Activated CD8-positive, alpha-beta memory T cell treated with anti-CD3 and anti-CD28 coated beads, Interleukin-2, amount 50 U/mL, for 48 hours (primary cell): ENCODE measurements at regions not wholly inside any gene's neighbourhood (a gene's known extent, or its start where the extent isn't known, plus 50 kb on each side); places are given as distances from the start of the nearest gene placed in this dataset.

Experiments used
- DNase-seq: peaks from one replicate; pipeline ENCODE4 v3.0.0-alpha.2; 2020

DNA sequence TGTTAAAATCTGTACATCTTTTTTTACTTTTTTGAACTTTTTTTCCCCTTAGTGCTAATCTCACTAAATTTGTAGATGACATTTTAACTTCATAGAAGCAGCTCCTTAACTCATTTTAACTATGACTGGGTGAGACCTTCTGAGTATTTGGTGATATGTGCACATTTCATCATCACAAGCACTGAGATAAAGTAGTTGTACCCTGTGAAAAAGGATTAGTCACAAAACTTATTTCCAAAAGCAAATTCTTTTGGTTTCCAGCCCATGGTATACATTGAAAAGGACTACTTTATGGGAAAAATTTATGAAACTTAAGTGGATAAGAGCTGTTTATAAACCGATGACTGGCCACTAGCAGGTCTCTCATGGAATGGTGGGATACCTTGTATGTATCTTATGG is 581.5 kb downstream of the PLCL1 start:
- DNase-seq, result no peak

GRCh38 chr2:198385326-198385725 is 580.9 kb downstream of the PLCL1 start:
- no peak for DNase-seq

GRCh38 chr2:198383392-198383791 is 579.0 kb downstream of the PLCL1 start:
- DNase-seq, result no peak

- DNase-seq, result no peak
Measured at GRCh38 chr2:198382811-198383210, 578.4 kb downstream of the PLCL1 start.

DNA sequence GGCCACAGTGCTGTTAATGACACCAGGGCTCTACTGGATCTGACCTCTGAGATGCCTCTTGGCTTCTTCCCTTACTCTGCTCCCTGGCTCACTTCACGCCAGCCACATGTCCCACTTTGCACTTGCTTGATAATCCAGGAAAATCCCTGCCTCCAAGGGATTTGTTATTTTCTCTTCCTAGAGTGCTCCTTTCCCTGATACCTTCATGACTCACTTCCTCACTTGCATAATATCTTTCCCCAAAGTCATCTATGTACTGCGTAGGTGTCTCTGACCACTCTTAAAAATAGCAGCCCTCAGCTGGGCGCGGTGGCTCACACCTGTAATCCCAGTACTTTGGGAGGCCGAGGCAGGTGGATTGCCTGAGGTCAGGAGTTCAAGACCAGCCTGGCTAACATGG is 572.3 kb downstream of the PLCL1 start:
- DNase-seq, result no peak

- no peak for DNase-seq
Measured at GRCh38 chr2:198375083-198375410, 570.7 kb downstream of the PLCL1 start.

DNA sequence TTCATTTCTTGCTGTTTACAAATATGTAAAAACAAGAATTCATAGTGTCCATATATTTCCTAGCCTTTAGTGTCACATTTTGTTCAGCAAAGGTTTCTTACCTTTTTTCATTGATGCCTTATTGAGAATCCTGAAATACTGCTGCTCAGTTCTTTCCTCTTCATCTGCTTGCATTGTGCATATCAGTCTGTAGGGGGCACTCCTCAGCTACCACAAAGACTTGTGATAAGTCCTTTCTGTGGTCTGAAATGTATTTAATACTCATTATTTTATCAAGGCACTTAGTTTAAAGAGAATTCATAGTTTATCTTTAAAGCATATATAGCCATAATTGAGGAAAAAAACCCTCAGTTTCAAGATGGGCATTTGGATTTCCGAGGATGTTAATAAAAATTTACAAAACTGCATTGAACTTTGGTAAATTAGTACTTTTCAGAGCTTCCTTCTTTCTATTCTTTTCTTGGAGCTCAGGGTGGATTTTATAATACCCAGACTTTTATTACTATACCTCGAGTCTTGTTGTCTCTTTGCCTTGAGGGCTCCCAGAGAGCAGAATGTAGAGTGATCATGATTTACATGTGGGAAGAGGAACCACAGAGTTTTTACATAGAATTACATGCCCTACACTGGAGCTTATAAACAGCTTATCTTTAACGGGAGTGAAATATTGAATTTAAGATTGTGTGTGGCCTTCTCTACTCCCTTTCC is 570.1 kb downstream of the PLCL1 start:
- DNase-seq, result no peak

GRCh38 chr2:198371921-198372543 is 567.6 kb downstream of the PLCL1 start:
- no peak for DNase-seq

- DNase-seq, result no peak
Measured at GRCh38 chr2:198371329-198371728, 566.9 kb downstream of the PLCL1 start.

- no peak for DNase-seq
Measured at GRCh38 chr2:198368089-198368488, 563.7 kb downstream of the PLCL1 start.

DNA sequence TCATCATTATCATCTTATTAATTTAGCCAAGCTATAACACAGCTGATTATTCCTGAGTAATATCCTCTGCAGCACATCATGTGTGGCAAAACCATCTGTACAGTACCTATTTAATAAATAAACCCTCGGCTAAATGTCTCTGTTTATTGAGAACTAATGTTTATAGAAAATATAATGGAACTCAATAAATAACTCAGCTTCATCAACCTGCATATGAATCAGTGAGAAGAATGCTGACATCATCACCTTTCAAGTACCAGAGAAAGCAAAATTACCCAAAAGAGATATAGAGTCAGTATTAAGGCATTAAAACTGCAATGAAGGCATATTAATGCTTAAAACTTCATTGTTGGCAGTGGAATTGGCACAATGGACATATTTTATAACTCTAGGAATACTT is 558.3 kb downstream of the PLCL1 start:
- DNase-seq, result no peak

DNA sequence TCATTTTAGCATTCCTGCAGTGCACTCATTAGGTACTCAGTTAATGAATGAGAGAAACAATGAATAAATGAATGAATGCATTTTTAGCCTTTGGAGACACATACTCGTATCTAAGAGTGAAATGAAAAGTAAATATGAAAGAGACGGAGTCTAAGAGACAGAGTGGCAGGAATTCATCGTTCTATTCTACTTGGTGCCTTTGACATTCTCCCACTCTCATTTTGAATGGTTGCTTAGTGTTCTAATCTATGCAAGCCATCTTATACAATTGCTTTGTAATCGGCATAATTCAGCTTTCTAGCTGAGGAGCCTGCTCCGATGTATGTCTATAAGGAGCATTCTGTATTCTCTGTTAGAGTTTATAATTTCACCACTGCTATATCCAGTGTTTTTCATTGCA is 554.9 kb downstream of the PLCL1 start:
- no peak for DNase-seq

DNA sequence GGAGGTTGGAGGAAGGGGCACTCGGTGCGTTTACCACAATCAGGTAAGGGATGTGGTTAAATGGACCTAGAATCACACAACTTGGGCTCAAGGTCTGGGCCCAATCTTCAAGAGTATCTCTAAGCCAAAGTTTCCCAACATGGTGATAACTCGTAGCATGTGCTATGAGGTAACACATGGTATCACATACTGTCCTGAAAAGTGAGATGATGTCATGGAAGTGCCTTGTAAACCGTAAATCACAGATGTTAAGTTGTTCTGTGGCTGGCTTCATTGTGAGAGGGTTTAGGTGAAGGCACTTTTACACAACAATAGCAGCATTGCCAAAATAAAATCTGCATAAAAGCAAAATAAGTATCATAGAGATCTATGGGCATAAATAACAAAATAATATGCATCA is 551.8 kb downstream of the PLCL1 start:
- DNase-seq, result no peak

DNA sequence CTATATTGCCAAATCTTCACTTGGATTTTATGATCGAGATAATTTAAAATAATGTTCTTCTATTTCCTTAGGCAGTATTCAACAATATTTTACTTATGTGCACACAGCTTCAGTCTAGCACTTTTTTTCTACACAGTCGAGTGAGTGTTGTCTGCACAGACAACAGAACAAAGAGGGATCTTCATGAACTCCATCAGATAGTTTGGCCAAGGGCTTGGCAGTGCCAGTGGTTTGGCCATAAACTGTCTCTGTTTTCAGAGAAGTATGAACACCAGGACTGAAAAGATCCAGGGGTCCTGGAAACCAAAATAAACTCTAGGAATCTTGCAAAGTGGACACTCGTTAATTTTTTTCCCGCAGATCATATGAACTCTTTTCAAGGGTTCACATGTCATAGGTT is 547.3 kb downstream of the PLCL1 start:
- no peak for DNase-seq

- no peak for DNase-seq
Measured at GRCh38 chr2:198347946-198348345, 543.6 kb downstream of the PLCL1 start.

DNA sequence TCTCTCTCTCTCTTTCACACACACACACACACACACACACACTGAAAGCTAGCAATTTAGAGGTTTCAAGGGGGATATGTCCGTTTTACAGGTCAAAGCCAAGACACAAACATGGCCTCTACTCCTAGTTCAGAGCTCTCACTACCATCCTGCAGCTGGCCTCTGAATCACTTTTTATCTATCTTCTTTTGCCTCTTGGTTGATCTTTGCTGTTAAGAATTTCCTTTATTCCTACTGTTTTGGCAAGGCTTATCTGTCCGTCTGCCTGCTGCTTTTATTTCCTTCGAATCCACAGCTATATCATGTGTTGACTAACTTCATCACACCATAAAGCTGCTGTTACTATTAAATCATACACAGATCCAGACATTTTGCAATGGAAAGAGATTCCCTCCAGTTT is 543.0 kb downstream of the PLCL1 start:
- DNase-seq, result no peak

DNA sequence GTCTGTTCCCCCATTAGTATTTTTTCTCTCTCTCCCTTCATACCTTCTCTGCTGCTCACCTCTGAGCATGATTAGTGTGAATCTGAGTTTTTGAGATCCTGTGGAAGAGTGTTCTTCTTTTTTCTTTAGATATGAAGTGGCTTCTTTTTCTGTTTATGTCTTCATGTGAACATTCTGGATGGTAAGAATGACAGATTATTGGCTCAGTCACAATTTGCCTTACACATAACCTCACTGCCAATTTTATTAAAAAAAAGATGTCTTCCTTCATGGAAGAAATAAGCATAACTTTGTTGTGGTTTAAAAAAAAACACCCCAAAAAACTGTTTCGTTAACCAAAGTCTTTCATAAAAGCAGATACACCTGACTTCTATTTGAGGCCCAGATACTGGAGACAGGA is 539.1 kb downstream of the PLCL1 start:
- DNase-seq, result no peak

GRCh38 chr2:198340846-198341245 is 536.5 kb downstream of the PLCL1 start:
- DNase-seq, result no peak

DNA sequence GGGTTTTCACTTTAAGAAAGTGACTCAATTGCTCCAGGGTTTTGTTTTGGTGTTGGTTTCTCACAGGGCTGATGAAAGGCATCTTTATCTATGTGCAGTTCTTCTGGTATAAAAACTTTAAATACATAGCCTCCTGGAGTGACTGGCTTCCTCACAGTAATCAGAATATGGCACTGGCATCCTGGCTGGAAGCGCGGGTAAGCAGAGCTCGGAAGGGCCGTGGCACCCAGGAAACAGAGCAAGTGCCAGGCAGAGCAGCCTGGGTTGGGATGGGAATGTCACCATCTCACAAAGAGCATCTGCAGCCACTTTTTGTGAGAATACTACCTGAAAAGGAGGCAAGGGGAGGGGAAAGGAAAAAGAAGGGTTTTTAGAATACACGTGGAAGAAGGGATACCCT is 534.7 kb downstream of the PLCL1 start:
- no peak for DNase-seq

DNA sequence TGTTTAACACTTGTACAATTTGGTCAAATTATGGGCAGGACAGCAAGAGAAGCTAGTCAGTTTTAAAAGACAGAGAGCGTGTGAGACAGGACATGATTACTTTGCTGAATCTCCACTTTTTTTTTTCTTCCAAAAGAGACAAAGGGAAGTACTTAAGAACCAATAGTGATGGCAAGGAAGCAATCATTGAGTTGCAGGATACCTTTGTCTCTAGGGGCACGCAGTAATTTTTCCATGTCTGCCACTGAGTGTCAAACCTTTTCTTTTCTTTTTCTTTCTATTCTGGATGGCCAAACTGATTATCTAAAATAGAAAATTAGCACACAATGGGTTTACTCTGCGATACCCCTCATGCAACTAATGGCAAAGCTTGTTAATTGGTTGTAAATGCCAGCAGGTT is 533.0 kb downstream of the PLCL1 start:
- no peak for DNase-seq

- DNase-seq, result no peak
Measured at GRCh38 chr2:198328454-198328853, 524.1 kb downstream of the PLCL1 start.

GRCh38 chr2:198327526-198327925 is 523.1 kb downstream of the PLCL1 start:
- DNase-seq, result no peak

GRCh38 chr2:198326431-198326830 is 522.0 kb downstream of the PLCL1 start:
- DNase-seq, result no peak

GRCh38 chr2:198325359-198325758 is 521.0 kb downstream of the PLCL1 start:
- no peak for DNase-seq

- no peak for DNase-seq
Measured at GRCh38 chr2:198324071-198324470, 519.7 kb downstream of the PLCL1 start.
